ENCODE measurements at regions not wholly inside any gene's neighbourhood (a gene's known extent, or its start where the extent isn't known, plus 50 kb on each side); places are given as distances from the start of the nearest gene placed in this dataset.

DNA sequence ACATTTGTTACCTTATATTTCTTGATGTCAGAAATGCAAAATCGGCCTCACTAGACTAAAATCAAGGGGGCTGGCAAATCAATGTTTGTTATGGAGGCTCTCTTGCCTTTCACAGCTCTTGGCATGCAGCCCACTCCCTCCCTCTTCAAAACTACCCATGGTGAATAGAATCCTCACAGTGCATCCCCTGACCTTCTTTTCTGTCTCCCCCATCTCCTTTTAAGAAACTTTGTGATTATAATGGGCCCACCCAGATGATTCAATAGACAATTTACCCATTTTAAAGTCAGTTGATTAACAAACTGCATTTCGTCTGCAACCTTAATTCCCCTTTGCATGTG lies 184.0 kb downstream of the PCDH7 start:
- no peak for TF ChIP-seq POLR2AphosphoS5 (IDR thresholded peaks at IDR 0.05; ENCODE audit: low read depth, low read length)
- TF ChIP-seq, protein P1, sequence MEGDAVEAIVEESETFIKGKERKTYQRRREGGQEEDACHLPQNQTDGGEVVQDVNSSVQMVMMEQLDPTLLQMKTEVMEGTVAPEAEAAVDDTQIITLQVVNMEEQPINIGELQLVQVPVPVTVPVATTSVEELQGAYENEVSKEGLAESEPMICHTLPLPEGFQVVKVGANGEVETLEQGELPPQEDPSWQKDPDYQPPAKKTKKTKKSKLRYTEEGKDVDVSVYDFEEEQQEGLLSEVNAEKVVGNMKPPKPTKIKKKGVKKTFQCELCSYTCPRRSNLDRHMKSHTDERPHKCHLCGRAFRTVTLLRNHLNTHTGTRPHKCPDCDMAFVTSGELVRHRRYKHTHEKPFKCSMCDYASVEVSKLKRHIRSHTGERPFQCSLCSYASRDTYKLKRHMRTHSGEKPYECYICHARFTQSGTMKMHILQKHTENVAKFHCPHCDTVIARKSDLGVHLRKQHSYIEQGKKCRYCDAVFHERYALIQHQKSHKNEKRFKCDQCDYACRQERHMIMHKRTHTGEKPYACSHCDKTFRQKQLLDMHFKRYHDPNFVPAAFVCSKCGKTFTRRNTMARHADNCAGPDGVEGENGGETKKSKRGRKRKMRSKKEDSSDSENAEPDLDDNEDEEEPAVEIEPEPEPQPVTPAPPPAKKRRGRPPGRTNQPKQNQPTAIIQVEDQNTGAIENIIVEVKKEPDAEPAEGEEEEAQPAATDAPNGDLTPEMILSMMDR (IDR thresholded peaks at IDR 0.05; ENCODE audit: control extremely low read depth in 1 of 3, insufficient read depth in 1 of 3, low read depth in 1 of 3, low read length in 3 of 3): no peak
- no peak for TF ChIP-seq CHD2 (IDR thresholded peaks at IDR 0.05; ENCODE audit: low read length)
- no peak for TF ChIP-seq POLR2A (IDR thresholded peaks at IDR 0.05; ENCODE audit: control extremely low read depth in 1 of 2, low read depth in 2 of 2, low read length in 2 of 2)
- no peak for TF ChIP-seq SIX5 (IDR thresholded peaks at IDR 0.05; ENCODE audit: low read depth, low read length)
- no peak for TF ChIP-seq SIN3A (conservative IDR thresholded peaks at IDR 0.05 in 1 of 2, IDR thresholded peaks at IDR 0.05 in 1 of 2; ENCODE audit: low read depth in 1 of 2, low read length in 2 of 2)
- TF ChIP-seq BCL11A (IDR thresholded peaks at IDR 0.05; ENCODE audit: low read depth in 2 of 2, low read length in 2 of 2): no peak
